MM.1S (cell line): ENCODE measurements at regions not wholly inside any gene's neighbourhood (a gene's known extent, or its start where the extent isn't known, plus 50 kb on each side); places are given as distances from the start of the nearest gene placed in this dataset.

Experiments used
- DNase-seq: peaks from one replicate; pipeline ENCODE4 v3.0.0-alpha.2; 2015
- H2AFZ ChIP-seq: fragments of 300-600 bp; sonication (generic); 2 replicates; pipeline ENCODE4 v1.6.0; 2016; ENCODE audit warnings: antibody characterized with exemption, low read length
- H3F3A ChIP-seq: fragments of 300-600 bp; sonication (generic); 2 replicates; pipeline ENCODE4 v1.6.1; 2016; ENCODE audit warnings: mild to moderate bottlenecking, antibody characterized with exemption, low read length, moderate library complexity, mixed read lengths; ENCODE audit not compliant: insufficient read depth
- H3K27ac ChIP-seq: fragments of 300-600 bp; sonication (generic); 2 replicates; pipeline ENCODE4 v1.5.1; 2016; ENCODE audit warnings: mild to moderate bottlenecking, low read length
- H3K27me3 ChIP-seq: fragments of 300-600 bp; sonication (generic); replicated peaks from 2 replicates; pipeline ENCODE4 v1.6.0; 2016; ENCODE audit warnings: low read length; ENCODE audit not compliant: insufficient read depth
- H3K36me3 ChIP-seq: fragments of 300-600 bp; sonication (generic); replicated peaks from 2 replicates; pipeline ENCODE4 v1.6.1; 2016; ENCODE audit warnings: mild to moderate bottlenecking, low read length, mixed read lengths; ENCODE audit not compliant: insufficient read depth
- H3K4me1 ChIP-seq: fragments of 300-600 bp; sonication (generic); 2 replicates; pipeline ENCODE4 v1.6.1; 2016; ENCODE audit warnings: low read length, mixed read lengths
- H3K4me2 ChIP-seq: fragments of 300-600 bp; sonication (generic); 2 replicates; pipeline ENCODE4 v1.6.0; 2016; ENCODE audit warnings: low read depth, low read length
- H3K4me3 ChIP-seq: fragments of 300-600 bp; sonication (generic); 2 replicates; pipeline ENCODE4 v1.5.1; 2016; ENCODE audit warnings: low read length, mixed read lengths
- H3K79me2 ChIP-seq: fragments of 300-600 bp; sonication (generic); 2 replicates; pipeline ENCODE4 v1.6.1; 2016; ENCODE audit warnings: mixed run types, low read length, mixed read lengths
- H3K9ac ChIP-seq: fragments of 300-600 bp; sonication (generic); 2 replicates; pipeline ENCODE4 v1.6.1; 2016; ENCODE audit warnings: low read length, mixed read lengths
- H3K9me2 ChIP-seq: fragments of 300-600 bp; sonication (generic); replicated peaks from 2 replicates; pipeline ENCODE4 v1.6.1; 2016; ENCODE audit warnings: mild to moderate bottlenecking, low read length, mixed read lengths; ENCODE audit not compliant: insufficient read depth
- H3K9me3 ChIP-seq: fragments of 300-600 bp; sonication (generic); replicated peaks from 2 replicates; pipeline ENCODE4 v1.6.1; 2016; ENCODE audit warnings: mild to moderate bottlenecking, low read length, mixed read lengths; ENCODE audit not compliant: insufficient read depth
- H4K20me1 ChIP-seq: fragments of 300-600 bp; sonication (generic); 2 replicates; pipeline ENCODE4 v1.6.1; 2016; ENCODE audit warnings: mild to moderate bottlenecking, low read length, moderate library complexity, mixed read lengths; ENCODE audit not compliant: insufficient read depth
- CTCF ChIP-seq: fragments of 300-600 bp; sonication (generic); IDR thresholded peaks from 2 replicates; pipeline ENCODE4 v1.5.1; 2016; ENCODE audit warnings: antibody characterized with exemption, low read length, mixed read lengths
- EZH2 ChIP-seq: fragments of 300-600 bp; sonication (generic); optimal IDR thresholded peaks from 2 replicates; pipeline ENCODE3; 2017; ENCODE audit warnings: low read depth, mild to moderate bottlenecking, antibody characterized with exemption, low read length, mixed read lengths
- EZH2phosphoT487 ChIP-seq: fragments of 300-600 bp; sonication (generic); IDR thresholded peaks from 2 replicates; pipeline ENCODE4 v1.6.1; 2018; ENCODE audit warnings: antibody characterized with exemption, low read length

- H3K9ac ChIP-seq, result no peak overlapping the region
- H3K36me3 ChIP-seq, result no peaks in the 10 kb centered on the region
- H3F3A ChIP-seq, result no peaks in the 10 kb centered on the region
- H3K9me3 ChIP-seq, result no peaks in the 10 kb centered on the region
- TF ChIP-seq EZH2phosphoT487 (no peak), CTCF (no peak), EZH2 (no peak)
- H4K20me1 ChIP-seq, result no peaks in the 10 kb centered on the region
- no peaks in the 10 kb centered on the region for H3K79me2 ChIP-seq
- DNase-seq, result no peak
- H3K27me3 ChIP-seq, result no peaks in the 10 kb centered on the region
- H3K9me2 ChIP-seq, result no peaks in the 10 kb centered on the region
- H3K4me1 ChIP-seq, result no peaks in the 10 kb centered on the region
- no peak overlapping the region for H2AFZ ChIP-seq
- no peak overlapping the region for H3K4me3 ChIP-seq
- H3K27ac ChIP-seq, result no peak overlapping the region
- no peak overlapping the region for H3K4me2 ChIP-seq
These were observed 168.5 kb downstream of the MYLK4 start for GRCh38 chr6:2582268-2582667.

DNA sequence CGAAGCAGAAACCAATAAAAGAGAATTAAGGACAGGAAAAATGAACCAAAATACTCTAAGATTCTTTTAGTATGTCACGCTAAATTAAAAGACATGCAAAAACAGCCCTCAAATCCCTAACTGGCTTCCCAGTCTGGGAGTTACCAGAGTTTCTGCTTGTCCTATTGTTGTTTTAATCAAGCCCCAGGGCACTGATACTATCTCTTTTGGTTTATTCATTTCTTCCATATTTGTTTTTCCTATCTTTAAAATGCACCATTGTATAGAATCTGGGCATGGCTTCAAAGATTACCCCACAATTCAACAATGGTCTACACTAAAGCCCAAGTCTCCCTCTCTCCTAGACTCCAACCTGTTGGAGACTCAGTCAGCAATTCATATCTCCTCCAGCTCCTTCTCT, 169.1 kb downstream of the MYLK4 start:
- H3K9ac ChIP-seq, result no peak overlapping the region
- no peaks in the 10 kb centered on the region for H3K27me3 ChIP-seq
- H3K79me2 ChIP-seq, result no peaks in the 10 kb centered on the region
- no peaks in the 10 kb centered on the region for H4K20me1 ChIP-seq
- no peak overlapping the region for H3K4me2 ChIP-seq
- no peak overlapping the region for H2AFZ ChIP-seq
- no peak overlapping the region for H3K27ac ChIP-seq
- no peak overlapping the region for H3K4me3 ChIP-seq
- DNase-seq, result no peak
- H3K9me3 ChIP-seq, result no peaks in the 10 kb centered on the region
- H3F3A ChIP-seq, result no peaks in the 10 kb centered on the region
- H3K36me3 ChIP-seq, result no peaks in the 10 kb centered on the region
- H3K4me1 ChIP-seq, result no peaks in the 10 kb centered on the region
- TF ChIP-seq CTCF, result no peak
- no peak for TF ChIP-seq EZH2
- no peak for TF ChIP-seq EZH2phosphoT487
- no peaks in the 10 kb centered on the region for H3K9me2 ChIP-seq

DNA sequence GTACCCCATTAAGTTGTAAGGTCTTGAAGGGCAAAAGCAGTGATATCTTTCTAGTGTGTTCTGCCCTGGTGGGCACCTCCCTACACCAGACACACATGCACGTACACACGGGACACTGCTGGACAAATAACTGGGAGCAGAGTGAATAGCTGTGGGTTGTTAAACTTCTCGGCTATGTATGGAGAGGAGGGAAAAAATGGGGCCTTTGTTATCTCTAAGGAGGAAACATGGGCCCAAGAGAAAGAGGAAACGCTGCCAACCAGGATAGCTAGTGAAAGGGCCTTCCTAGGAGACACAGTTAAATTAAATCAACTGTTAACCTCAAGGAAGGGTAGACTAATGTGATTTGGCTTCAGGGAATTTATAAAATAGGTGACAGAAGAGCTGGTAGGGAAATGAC, 169.7 kb downstream of the MYLK4 start:
- TF ChIP-seq EZH2, result no peak
- no peak for TF ChIP-seq CTCF
- TF ChIP-seq EZH2phosphoT487, result no peak

More for the DNA sequence above, 169.7 kb downstream of the MYLK4 start:
- Histone ChIP-seq H2AFZ (no peak overlapping the region), H3K9me2 (no peaks in the 10 kb centered on the region), H3K79me2 (no peaks in the 10 kb centered on the region), H3K4me3 (no peak overlapping the region), H3K4me1 (no peaks in the 10 kb centered on the region), H3K4me2 (no peak overlapping the region), H3K27ac (no peak overlapping the region), H3K9ac (no peak overlapping the region), H3K36me3 (no peaks in the 10 kb centered on the region), H4K20me1 (no peaks in the 10 kb centered on the region), H3K9me3 (no peaks in the 10 kb centered on the region), H3K27me3 (no peaks in the 10 kb centered on the region), H3F3A (no peaks in the 10 kb centered on the region)
- DNase-seq, result no peak
